ENCODE measurements at regions not wholly inside any gene's neighbourhood (a gene's known extent, or its start where the extent isn't known, plus 50 kb on each side); places are given as distances from the start of the nearest gene placed in this dataset.

DNA sequence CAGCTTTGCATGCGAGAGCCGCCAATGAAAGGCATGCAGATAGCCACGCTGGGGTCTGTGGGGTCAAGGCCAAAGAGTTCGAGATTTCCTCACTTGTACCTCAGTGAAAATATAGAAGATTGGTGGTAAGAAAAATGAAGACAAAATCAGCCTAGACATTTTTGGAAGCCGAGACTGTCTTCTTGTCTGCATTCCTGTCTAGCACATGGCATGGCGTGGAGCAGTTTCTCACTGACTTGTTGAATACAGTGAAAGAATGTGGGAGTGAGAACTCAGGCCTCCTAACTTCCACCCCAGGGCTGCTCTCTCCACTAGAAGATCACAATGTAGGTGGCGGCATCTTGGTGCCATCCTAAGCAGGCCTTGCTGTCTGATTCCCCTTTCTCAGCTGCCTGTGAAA is 740.8 kb upstream of the HS6ST1 start:
- DNase-seq: no peak

DNA sequence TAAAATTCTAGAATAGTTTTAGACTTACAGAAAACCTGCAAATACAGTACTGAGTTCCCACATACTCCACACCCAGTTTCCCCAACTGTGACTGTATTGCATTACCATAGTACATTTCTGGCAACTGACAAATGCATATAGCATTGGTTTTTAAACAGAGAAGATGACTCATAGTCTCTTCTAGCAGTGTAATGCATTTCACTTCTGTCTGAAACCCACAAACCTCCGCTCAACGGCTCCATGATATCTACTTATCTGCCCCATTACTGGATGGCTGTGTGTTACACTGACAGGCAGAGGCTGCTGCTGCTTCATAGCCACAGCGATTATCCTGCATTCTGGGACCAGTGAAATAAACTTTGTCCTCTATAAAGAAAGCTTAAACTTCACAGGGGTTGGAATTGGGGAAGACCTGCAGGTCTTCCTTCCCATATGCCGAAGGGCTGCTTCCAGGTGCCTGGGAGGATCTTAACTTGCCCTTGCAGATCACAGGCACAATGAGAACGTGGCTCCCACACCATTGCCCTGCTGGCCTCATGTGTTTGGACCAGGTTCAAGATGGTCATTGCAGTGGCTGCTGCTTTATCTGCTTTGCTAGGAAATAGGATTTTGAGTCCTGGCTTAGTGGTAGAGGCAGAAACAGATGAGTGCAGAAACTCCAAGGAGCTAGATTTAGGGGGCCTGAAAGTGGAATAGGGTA is 742.6 kb upstream of the HS6ST1 start:
- DNase-seq: no peak

- no peak for DNase-seq
Observed at GRCh38 chr2:129061769-129062121, 743.1 kb upstream of the HS6ST1 start.

DNA sequence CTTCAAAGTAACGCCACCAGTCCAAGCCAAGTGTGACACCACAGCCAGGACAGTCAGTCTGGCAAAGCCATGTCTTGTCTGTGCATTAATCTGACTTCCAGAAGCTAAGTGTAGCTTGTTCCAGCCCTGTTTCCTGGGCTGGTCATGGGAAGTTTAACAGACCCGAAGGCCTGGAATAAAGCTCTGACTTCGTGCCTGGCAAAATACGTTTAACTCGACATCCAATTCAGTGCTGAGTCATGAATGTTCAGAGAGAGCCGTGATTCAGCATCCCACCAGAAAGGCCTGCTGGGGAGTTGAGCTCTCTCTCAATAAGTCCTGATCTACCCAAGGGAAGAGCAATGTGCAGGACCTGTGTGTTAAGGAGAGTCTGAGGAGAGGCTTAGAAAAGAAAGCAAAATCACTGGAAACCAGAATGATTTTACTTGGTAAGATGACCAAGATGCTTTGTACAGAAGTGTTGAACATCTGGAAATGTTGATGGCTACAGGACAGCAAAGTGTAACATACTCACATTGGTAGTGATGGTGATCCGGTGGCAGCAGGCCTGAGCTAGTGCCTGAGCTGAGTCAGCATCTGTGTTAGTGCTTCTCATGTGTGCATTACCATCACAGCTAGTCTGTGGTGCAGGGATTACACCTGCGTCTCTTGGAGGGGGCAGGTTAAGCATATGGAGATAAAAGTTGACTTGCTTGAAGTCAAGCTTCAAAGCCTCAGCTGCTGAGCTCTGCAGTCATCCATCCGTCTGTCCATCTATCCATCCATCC is 743.7 kb upstream of the HS6ST1 start:
- no peak for DNase-seq

GRCh38 chr2:129067070-129067469 is 748.4 kb upstream of the HS6ST1 start:
- no peak for DNase-seq

DNA sequence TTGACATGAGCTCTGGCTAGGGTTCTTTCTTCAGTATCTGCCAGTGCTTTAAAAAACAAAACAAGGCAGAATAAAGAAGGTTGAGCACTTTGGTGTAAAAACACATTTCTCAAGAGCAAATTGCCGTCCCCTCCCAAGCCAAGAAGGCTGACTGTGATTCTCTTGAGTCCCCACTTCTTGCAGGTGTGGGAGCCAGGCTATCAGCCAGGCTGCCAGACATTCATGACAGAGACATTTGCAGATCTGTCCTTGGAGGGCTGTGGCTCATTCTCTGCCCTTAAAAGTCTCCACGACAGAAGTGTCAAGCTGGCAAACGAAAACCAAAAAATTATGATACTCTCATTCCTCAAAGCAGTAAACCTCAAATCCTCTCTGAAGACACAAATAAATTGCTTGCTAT is 749.3 kb upstream of the HS6ST1 start:
- DNase-seq: no peak

GRCh38 chr2:129068543-129068942 is 749.9 kb upstream of the HS6ST1 start:
- no peak for DNase-seq

- DNase-seq: no peak
Observed at GRCh38 chr2:129069875-129070594, 751.4 kb upstream of the HS6ST1 start.

- DNase-seq: no peak
Observed at GRCh38 chr2:129070663-129071062, 752.0 kb upstream of the HS6ST1 start.

DNA sequence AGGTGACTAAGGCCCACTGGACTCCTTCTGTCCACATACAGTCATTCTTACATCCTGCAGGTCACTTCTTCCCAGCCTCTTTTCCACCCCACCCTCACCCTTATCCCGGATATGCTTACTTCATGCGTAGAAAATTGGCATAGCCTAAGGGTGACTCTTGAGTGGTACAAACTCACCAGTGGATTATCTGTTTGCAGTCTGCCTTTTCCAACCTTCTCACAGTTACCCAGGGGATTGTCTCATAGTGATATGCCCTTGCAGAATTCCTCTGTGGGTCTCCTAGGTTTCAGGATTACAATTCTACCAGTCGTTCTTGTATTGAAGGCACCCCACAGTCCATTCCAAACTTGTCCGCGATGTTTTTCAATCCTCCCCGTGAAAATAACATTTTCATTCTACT is 752.9 kb upstream of the HS6ST1 start:
- DNase-seq: no peak

GRCh38 chr2:129074298-129074920 is 755.7 kb upstream of the HS6ST1 start:
- DNase-seq: no peak

DNA sequence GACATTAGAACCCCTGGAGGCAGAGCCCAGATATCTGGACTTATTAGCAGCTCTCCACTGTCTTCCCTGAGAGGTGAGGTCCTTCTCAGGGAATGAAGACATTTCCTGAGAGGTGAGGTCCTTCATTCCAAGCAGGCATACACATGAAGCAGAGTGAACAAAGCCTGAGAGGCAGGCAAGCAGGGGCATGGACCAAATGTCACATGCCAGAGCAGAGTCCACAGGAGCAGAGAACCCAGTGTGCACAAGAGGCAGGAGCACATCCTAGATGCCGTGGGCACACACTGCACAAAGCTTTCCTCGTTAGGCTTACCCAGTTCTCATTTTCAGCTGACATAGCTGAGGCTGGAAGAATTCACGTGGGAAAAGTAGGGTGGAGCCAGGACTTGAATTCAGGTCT is 759.9 kb upstream of the HS6ST1 start:
- no peak for DNase-seq

DNA sequence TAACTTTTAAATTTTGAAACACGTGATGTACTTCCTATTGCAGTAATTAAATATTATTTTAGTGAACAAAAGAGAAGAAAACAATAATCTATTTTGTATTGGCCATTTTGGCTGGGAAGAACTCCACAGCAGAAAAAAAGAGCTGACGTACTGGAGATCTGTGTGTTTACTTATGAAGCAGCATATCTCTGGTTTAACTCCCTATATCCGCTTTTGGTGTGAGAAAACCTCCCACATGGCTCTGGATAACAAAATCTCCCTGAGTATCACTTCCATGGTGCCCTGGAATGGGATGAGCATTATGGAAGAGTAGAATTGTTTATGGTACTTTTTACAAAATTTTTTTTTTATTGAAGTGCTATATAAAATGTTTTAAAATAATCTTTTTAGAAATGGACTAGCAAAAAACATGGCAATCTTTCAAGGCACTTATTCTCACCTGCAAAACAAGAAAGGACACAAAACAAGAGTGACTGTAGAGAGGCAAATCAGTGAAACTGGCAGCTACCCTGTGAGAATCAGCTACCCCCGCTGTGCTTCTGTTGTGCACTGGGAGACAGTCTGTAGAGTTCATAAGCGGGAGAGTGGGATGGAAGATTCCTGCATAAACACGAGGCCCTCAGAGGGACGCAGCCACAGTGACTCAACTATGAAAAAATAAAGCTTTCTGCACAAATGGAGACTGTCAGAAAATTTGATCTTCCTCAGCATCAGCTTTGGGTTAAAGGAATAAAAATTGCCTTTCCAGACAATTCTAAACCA is 762.2 kb upstream of the HS6ST1 start:
- DNase-seq: no peak

DNA sequence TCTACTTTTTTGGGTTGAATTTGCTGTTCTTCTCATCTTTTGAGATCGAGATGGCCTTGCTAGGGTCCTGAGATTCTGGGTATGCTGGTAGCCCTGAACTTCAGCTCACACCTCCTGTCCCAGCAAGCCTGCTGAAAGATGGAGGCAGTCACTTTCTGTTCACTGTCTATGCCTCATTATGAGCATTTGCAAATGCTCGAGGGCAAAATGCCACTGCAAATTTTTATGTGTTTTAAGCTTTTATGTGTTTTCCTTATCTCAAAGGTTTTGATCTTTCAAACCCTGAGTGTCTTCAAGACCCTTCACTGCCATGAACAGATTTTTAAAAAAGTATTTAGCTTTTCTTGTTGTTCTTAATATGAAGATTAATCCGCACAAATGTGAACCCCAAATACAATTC is 766.7 kb upstream of the HS6ST1 start:
- DNase-seq: no peak

DNA sequence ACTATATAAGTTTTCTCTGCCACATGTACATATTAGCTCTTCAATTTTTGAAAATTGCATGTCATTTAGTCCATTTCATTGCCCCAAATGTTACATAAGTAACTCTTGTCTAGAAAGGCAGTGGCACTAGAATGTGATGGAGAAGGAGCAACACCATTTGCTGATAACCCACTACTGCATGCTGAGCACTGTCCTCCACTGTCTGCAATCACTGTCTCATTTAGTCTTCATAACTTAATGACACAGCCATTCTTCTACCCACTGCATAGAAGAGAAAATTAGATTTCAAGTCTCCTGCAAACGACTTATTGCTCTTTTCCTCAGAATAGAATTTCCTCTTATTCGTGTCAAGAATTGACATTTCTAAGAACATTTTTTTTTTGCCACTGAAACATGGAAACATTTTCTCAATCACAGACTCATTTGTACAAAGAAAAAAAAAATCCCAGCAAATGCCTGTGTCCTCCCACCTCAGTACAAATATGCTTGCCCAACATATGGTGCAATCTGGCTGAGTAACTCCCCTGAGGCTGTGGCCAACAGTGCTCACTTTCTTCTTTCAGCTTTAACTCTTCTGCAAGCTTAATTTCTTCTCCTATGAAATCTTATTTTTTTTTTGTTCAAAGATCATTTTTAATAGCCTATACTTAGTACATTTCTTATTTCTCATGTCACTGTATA is 768.6 kb upstream of the HS6ST1 start:
- DNase-seq: no peak

- no peak for DNase-seq
Observed at GRCh38 chr2:129091620-129092019, 773.0 kb upstream of the HS6ST1 start.

GRCh38 chr2:129092956-129093355 is 774.3 kb upstream of the HS6ST1 start:
- no peak for DNase-seq

DNA sequence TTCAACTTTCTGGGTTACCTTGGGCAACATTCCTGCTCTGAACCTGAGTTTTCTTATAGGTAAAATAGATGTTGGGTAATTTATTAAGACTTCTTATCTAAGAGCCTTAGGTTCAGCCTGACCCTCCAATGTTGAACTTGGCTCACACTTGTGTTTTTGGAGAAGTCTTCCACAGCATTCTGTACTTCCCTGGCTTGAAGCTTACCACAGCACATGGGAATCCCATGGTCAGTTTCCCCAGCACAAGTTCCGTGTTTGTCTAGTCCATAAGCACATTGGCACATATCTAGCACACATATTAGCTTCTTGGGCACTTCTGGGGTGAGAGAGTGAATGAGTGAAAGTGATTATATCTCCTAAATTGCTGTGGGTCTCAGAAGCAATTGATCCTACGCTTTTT is 782.5 kb upstream of the HS6ST1 start:
- no peak for DNase-seq

DNA sequence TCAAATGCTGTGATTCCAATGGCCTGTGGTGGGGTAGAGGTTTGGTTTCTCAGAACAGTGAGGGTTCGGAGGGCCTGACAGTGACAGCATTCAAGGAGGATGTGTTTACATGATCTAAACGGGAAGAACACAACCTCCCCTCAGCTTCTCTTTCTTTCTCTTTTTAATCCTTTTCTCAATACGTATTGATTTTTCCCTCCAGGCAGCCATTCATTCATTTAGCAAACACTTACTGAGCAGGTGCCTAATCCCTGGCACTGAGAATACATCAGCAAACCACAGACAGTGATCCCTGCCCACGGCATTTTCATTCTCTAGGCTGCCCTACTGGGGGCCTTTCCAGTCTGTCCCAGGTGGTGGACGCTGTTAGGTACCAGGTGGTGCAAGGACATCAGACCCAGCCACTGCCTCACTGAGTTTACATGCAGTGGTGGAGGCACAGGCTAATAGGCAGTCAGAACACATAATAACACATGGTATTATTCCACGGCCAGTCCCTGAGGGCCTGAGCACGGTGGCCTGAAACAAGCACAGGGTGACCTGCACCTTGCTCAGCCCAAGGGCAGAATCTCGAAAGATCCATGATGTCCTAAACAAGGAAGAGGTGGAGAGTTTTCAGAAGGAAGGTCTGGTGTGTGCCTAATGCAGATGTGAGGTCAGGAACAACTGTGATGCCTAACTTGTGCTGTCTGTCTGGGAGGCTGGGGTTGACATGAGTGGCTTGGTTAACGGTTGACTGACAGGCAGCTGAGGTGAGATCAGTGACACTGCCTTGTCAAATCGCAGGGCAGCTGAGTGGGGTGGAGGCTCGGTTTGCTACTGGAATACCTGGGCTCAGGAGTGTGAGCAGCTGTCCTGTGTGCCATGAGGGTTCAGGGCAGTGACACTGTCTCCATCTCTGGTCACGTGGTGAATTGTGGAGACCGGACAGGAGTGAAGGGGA is 785.5 kb upstream of the HS6ST1 start:
- no peak for DNase-seq

DNA sequence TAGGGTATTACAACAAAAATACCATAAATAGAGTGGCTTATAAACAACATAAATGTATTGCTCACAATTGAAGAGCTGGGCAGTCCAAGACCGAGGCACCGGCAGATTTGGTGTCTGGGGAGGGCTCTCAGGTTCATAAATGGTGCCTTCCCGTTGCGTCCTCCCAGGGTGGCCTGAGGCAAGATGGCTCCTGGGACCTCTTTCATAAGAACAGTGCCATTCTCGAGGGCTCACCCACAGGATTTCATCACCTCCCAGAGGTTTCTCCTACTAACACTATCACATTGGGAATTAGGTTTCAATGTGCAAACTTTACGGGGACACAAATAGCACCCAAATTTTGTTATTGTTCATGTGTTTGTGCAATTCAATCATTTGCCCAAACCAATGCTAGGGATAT is 793.5 kb upstream of the HS6ST1 start:
- no peak for DNase-seq

DNA sequence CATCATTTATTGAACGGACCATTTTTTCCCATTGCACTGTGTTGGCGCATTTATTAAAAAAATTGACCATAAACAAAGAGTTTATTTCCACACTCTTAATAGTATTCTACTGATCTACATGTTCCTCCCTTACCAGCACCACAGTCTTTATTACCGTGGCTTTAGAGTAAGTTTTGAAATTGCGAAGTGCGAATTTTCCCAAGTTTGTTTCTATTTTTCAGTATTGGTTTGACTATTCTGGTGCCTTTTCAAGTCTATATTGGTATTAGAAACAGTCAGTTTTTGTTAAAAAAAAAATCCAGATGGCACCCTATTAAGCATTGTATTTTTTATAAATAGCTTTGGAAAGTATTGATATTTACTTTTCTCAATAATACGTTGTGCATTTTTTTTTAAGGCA is 795.1 kb upstream of the HS6ST1 start:
- DNase-seq: no peak

Measured in GDM1 (cell line).